ENCODE measurements at regions not wholly inside any gene's neighbourhood (a gene's known extent, or its start where the extent isn't known, plus 50 kb on each side); places are given as distances from the start of the nearest gene placed in this dataset.

GRCh38 chr1:118751166-118751565, 237.0 kb downstream of the TBX15 start:
- ChIA-PET CTCF (interaction anchor here (1.1 kb wide), 1 partner anchor 36 kb away, joined by 3 read pairs; no protein-coding TSS in a partner anchor), POLR2A (no interaction called here)
- TF ChIP-seq, protein P1, sequence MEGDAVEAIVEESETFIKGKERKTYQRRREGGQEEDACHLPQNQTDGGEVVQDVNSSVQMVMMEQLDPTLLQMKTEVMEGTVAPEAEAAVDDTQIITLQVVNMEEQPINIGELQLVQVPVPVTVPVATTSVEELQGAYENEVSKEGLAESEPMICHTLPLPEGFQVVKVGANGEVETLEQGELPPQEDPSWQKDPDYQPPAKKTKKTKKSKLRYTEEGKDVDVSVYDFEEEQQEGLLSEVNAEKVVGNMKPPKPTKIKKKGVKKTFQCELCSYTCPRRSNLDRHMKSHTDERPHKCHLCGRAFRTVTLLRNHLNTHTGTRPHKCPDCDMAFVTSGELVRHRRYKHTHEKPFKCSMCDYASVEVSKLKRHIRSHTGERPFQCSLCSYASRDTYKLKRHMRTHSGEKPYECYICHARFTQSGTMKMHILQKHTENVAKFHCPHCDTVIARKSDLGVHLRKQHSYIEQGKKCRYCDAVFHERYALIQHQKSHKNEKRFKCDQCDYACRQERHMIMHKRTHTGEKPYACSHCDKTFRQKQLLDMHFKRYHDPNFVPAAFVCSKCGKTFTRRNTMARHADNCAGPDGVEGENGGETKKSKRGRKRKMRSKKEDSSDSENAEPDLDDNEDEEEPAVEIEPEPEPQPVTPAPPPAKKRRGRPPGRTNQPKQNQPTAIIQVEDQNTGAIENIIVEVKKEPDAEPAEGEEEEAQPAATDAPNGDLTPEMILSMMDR (IDR thresholded peaks at IDR 0.05; ENCODE audit: control extremely low read depth, extremely low read depth, low read depth, missing control alignments) = no peak
- no peak for DNase-seq (ENCODE audit: extremely low spot score)

DNA sequence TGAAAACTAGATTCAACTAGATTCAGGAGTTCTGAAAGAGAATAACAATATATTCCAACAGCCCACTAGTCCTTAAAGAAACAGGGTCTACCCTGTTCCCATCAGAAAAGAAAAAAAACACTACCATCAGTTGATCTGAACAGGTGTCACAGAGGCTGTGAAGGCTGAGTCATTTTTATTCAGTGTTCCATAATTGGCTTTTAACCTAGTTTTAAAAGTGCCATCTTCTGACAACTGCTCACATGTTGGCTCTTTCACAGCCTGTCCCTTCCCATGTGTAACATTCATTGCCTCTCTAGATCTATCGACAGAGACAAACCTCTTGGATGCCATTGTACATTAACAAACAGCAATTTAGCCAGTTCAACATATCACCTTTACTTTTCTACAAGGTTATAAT, 243.7 kb downstream of the TBX15 start:
- TF ChIP-seq, protein P1 (IDR thresholded peaks at IDR 0.05; ENCODE audit: control extremely low read depth, extremely low read depth, low read depth, missing control alignments) = no peak
- ChIA-PET POLR2A (no interaction called here), CTCF (no interaction called here)
- no peak for DNase-seq (ENCODE audit: extremely low spot score)

DNA sequence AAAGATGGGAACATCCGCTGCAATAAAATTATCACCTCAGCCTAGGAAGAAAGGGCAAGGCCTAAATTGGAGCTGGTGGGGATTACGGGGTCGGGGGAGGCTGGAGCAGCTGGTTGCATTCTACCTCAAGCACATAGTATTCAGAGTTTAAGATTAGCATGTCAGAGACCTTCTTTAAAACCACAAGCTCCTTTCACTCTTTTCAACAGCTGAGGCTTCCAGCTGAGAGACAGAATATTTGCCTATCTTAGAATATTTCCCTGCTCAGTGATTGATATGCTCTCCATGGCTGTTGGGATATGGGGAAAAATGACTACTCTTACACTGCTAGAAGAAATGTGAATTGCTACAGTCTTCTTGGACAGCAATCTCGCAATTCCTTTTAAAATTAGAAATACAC, 248.6 kb downstream of the TBX15 start:
- POLR2A ChIA-PET = no interaction called here
- TF ChIP-seq, protein P1 (IDR thresholded peaks at IDR 0.05; ENCODE audit: control extremely low read depth, extremely low read depth, low read depth, missing control alignments) = no peak
- CTCF ChIA-PET = no interaction called here
- no peak for DNase-seq (ENCODE audit: extremely low spot score)

DNA sequence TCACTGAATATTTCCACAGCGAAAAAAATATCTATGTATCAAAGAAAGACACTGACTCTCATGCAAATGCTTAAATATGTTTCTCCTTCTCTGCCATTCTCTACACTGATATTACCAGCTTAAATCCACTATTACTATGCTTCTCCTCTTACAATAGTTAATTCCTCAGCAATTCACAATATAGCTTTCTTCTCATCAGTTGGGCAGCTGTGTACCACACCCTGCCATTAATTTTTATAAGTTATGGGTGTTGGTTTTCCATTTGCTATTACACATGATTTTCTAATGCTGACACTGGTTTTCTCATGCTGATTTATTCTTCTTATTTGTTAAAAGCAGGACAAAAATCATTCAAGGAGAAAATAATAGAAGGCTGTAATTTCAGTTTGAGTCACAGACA, 251.8 kb downstream of the TBX15 start:
- ChIA-PET CTCF (no interaction called here), POLR2A (no interaction called here)
- no peak for DNase-seq (ENCODE audit: extremely low spot score)
- TF ChIP-seq, protein P1 (IDR thresholded peaks at IDR 0.05; ENCODE audit: control extremely low read depth, extremely low read depth, low read depth, missing control alignments) = no peak

GRCh38 chr1:118717893-118718292, 270.2 kb downstream of the TBX15 start:
- POLR2A ChIA-PET = no interaction called here
- no peak for DNase-seq (ENCODE audit: extremely low spot score)

DNA sequence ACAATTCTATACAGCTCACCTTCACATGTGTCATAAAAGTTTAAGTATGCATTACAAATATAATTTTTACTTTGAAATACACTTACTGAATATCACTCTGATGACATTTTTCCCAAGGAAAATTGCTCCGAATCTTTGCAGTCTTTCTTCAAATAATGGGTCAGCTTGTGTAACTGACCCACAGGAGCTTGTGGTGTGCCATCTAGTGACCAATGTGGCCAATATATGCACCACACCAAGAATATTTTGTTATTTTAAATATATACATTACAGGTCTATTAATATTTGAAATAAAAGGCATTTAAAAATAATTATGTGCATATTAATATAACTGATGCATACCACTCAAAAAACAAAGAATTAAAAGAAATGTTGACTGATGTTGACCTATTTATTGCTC, 271.4 kb downstream of the TBX15 start:
- ChIA-PET CTCF (interaction anchor here (1.1 kb wide), 2 partner anchors 28 to 271 kb away, joined by 3 read pairs; no protein-coding TSS in a partner anchor), POLR2A (no interaction called here)
- TF ChIP-seq, protein P1 (IDR thresholded peaks at IDR 0.05; ENCODE audit: control extremely low read depth, extremely low read depth, low read depth, missing control alignments) = no peak
- DNase-seq (ENCODE audit: extremely low spot score) = no peak

More at GRCh38 chr1:118717893-118718292, 270.2 kb downstream of the TBX15 start:
- CTCF ChIA-PET = interaction anchor here (1.1 kb wide), 1 partner anchor 29 kb away, joined by 3 read pairs; no protein-coding TSS in a partner anchor
- TF ChIP-seq, protein P1 (IDR thresholded peaks at IDR 0.05; ENCODE audit: control extremely low read depth, extremely low read depth, low read depth, missing control alignments) = no peak

DNA sequence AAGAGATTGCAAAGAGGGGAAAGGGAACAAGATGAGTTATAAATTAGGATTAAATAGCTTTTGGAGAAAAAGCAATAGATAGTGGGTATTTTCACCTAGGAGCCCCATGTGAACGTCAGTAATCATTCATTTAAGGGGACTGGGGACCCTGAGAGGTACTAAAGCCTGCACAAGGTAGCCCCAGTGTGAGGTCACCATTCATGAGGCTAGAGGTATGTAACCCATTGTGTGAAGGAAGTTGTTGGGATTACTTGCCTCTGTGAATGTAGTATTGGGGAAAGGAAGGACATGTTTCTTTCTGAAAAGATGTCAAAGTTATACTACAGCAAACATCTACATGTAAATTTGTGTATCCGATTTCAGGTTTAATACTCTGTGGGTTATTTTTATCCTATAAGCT, 276.8 kb downstream of the TBX15 start:
- TF ChIP-seq, protein P1 (IDR thresholded peaks at IDR 0.05; ENCODE audit: control extremely low read depth, extremely low read depth, low read depth, missing control alignments) = no peak
- CTCF ChIA-PET = no interaction called here
- POLR2A ChIA-PET = no interaction called here
- DNase-seq (ENCODE audit: extremely low spot score) = no peak

Measured in GM10248 (cell line).